Hematopoietic multipotent progenitor cell (in vitro differentiated cells): ENCODE measurements at regions not wholly inside any gene's neighbourhood (a gene's known extent, or its start where the extent isn't known, plus 50 kb on each side); places are given as distances from the start of the nearest gene placed in this dataset.
A peak's percentile ranks its signal among the peaks of the same experiment; 100 is the strongest.

Experiments used
- DNase-seq, 3 donors: peaks; one replicate each; pipeline ENCODE4 v3.0.0-alpha.2; 2011 to 2015; ENCODE audit warnings: low read depth in 2 of 3, low spot score in 2 of 3

- DNase-seq: no peak
Measured at GRCh38 chr20:52290569-52290968, 99.0 kb upstream of the ZFP64 start.

GRCh38 chr20:52289956-52290565 lies 98.5 kb upstream of the ZFP64 start:
- DNase-seq: no peak

- DNase-seq: no peak
Measured at GRCh38 chr20:52280407-52280806, 88.8 kb upstream of the ZFP64 start.

- no peak for DNase-seq
Measured at GRCh38 chr20:52279706-52280105, 88.1 kb upstream of the ZFP64 start.

GRCh38 chr20:52275181-52275691 lies 83.7 kb upstream of the ZFP64 start:
- no peak for DNase-seq

GRCh38 chr20:52270696-52271095 lies 79.1 kb upstream of the ZFP64 start:
- no peak for DNase-seq

- DNase-seq: no peak
Measured at GRCh38 chr20:52270001-52270606, 78.5 kb upstream of the ZFP64 start.

GRCh38 chr20:52269321-52269720 lies 77.7 kb upstream of the ZFP64 start:
- peak in 1 of 3 donors; percentile 15 for DNase-seq

GRCh38 chr20:52268184-52268749 lies 76.7 kb upstream of the ZFP64 start:
- no peak for DNase-seq

GRCh38 chr20:52267418-52267817 lies 75.8 kb upstream of the ZFP64 start:
- no peak for DNase-seq

- DNase-seq: no peak
Measured at GRCh38 chr20:52263757-52264156, 72.2 kb upstream of the ZFP64 start.

GRCh38 chr20:52261792-52262191 lies 70.2 kb upstream of the ZFP64 start:
- no peak for DNase-seq

- DNase-seq: no peak
Measured at GRCh38 chr20:52259295-52259694, 67.7 kb upstream of the ZFP64 start.

GRCh38 chr20:52256454-52256853 lies 64.9 kb upstream of the ZFP64 start:
- DNase-seq: no peak

- no peak for DNase-seq
Measured at GRCh38 chr20:52252664-52253063, 61.1 kb upstream of the ZFP64 start.

- no peak for DNase-seq
Measured at GRCh38 chr20:52251827-52252226, 60.2 kb upstream of the ZFP64 start.

GRCh38 chr20:52251136-52251700 lies 59.6 kb upstream of the ZFP64 start:
- DNase-seq: no peak

GRCh38 chr20:52247548-52247947 lies 56.0 kb upstream of the ZFP64 start:
- DNase-seq: no peak

- no peak for DNase-seq
Measured at GRCh38 chr20:52246366-52246765, 54.8 kb upstream of the ZFP64 start.

- DNase-seq: no peak
Measured at GRCh38 chr20:52244702-52245101, 53.1 kb upstream of the ZFP64 start.

GRCh38 chr20:52242237-52243230 lies 51.0 kb upstream of the ZFP64 start:
- peak; percentile 3 to 48 (median 7) for DNase-seq
